ENCODE measurements at regions not wholly inside any gene's neighbourhood (a gene's known extent, or its start where the extent isn't known, plus 50 kb on each side); places are given as distances from the start of the nearest gene placed in this dataset.
"Not testable (repeated sequence)": the region's sequence is repeated elsewhere in the genome, so short reads cannot be mapped to it uniquely, and the experiment has no call there.

- no peak for DNase-seq (ENCODE audit: low read depth)
Observed at GRCh38 chr13:99700468-99700867, 199.2 kb downstream of the TM9SF2 start.

GRCh38 chr13:99698816-99699099, 197.5 kb downstream of the TM9SF2 start:
- no peak for DNase-seq (ENCODE audit: low read depth)

GRCh38 chr13:99698010-99698815, 196.9 kb downstream of the TM9SF2 start:
- DNase-seq (ENCODE audit: low read depth), result no peak

- no peak for DNase-seq (ENCODE audit: low read depth)
Observed at GRCh38 chr13:99695857-99696256, 194.6 kb downstream of the TM9SF2 start.

- DNase-seq (ENCODE audit: low read depth), result no peak
Observed at GRCh38 chr13:99693852-99694611, 192.8 kb downstream of the TM9SF2 start.

GRCh38 chr13:99693351-99693750, 192.1 kb downstream of the TM9SF2 start:
- DNase-seq (ENCODE audit: low read depth), result no peak

- DNase-seq (ENCODE audit: low read depth), result no peak
Observed at GRCh38 chr13:99692854-99693253, 191.6 kb downstream of the TM9SF2 start.

- DNase-seq (ENCODE audit: low read depth), result no peak
Observed at GRCh38 chr13:99691552-99691951, 190.3 kb downstream of the TM9SF2 start.

GRCh38 chr13:99690426-99691174, 189.3 kb downstream of the TM9SF2 start:
- DNase-seq (ENCODE audit: low read depth), result no peak

- no peak for DNase-seq (ENCODE audit: low read depth)
Observed at GRCh38 chr13:99689955-99690354, 188.7 kb downstream of the TM9SF2 start.

- no peak for DNase-seq (ENCODE audit: low read depth)
Observed at GRCh38 chr13:99688776-99689175, 187.5 kb downstream of the TM9SF2 start.

GRCh38 chr13:99687723-99688397, 186.6 kb downstream of the TM9SF2 start:
- DNase-seq (ENCODE audit: low read depth), result no peak

GRCh38 chr13:99686944-99687411, 185.7 kb downstream of the TM9SF2 start:
- no peak for DNase-seq (ENCODE audit: low read depth)

GRCh38 chr13:99686157-99686572, 184.9 kb downstream of the TM9SF2 start:
- no peak for DNase-seq (ENCODE audit: low read depth)

GRCh38 chr13:99681695-99682094, 180.4 kb downstream of the TM9SF2 start:
- DNase-seq (ENCODE audit: low read depth), result no peak

- DNase-seq (ENCODE audit: low read depth), result no peak
Observed at GRCh38 chr13:99677116-99677951, 176.1 kb downstream of the TM9SF2 start.

- DNase-seq (ENCODE audit: low read depth), result no peak
Observed at GRCh38 chr13:99671746-99672145, 170.5 kb downstream of the TM9SF2 start.

GRCh38 chr13:99669096-99669495, 167.8 kb downstream of the TM9SF2 start:
- DNase-seq (ENCODE audit: low read depth), result not testable (repeated sequence)

- no peak for DNase-seq (ENCODE audit: low read depth)
Observed at GRCh38 chr13:99666146-99666805, 165.0 kb downstream of the TM9SF2 start.

GRCh38 chr13:99665711-99666110, 164.4 kb downstream of the TM9SF2 start:
- DNase-seq (ENCODE audit: low read depth), result no peak

- no peak for DNase-seq (ENCODE audit: low read depth)
Observed at GRCh38 chr13:99663908-99664307, 162.6 kb downstream of the TM9SF2 start.
